ENCODE measurements at regions not wholly inside any gene's neighbourhood (a gene's known extent, or its start where the extent isn't known, plus 50 kb on each side); places are given as distances from the start of the nearest gene placed in this dataset.

DNA sequence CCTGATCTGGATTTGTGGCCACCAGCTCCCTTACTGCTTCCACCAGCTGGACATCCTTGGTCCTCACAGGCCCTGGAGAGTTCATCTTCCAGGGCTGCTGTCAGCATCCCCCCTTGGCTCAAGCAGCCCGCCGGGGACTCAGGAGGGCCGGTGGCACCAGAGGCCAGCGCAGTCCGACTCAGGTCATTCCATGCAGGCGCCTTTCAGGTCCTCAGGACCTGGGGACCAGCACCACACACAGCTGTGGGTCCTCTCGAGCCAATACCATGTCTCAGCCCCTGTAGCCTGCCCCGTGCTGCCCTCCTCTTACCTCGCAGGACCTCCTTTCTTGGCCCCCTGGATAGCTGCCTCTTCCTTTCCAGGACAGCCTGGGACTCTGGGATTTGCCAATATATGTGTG, 145.5 kb downstream of the BMS1 start:
- no peak for TF ChIP-seq CTCF (IDR thresholded peaks at IDR 0.05; ENCODE audit: poor library complexity, severe bottlenecking)
- Histone ChIP-seq H3K9me3 (ENCODE audit: severe bottlenecking) (no peaks in the 10 kb centered on the region), H3K4me1 (ENCODE audit: insufficient read depth, poor library complexity, severe bottlenecking) (no peaks in the 10 kb centered on the region), H3K27ac (ENCODE audit: poor library complexity, severe bottlenecking) (no peak overlapping the region), H3K4me3 (ENCODE audit: severe bottlenecking) (no peak overlapping the region), H3K27me3 (ENCODE audit: insufficient read depth, poor library complexity, severe bottlenecking) (peaks cover 3% of the 10 kb centered on the region), H3K36me3 (ENCODE audit: low read depth) (no peaks in the 10 kb centered on the region)
- no peak for ATAC-seq (ENCODE audit: low read depth)
- DNase-seq (ENCODE audit: low spot score), result no peak

DNA sequence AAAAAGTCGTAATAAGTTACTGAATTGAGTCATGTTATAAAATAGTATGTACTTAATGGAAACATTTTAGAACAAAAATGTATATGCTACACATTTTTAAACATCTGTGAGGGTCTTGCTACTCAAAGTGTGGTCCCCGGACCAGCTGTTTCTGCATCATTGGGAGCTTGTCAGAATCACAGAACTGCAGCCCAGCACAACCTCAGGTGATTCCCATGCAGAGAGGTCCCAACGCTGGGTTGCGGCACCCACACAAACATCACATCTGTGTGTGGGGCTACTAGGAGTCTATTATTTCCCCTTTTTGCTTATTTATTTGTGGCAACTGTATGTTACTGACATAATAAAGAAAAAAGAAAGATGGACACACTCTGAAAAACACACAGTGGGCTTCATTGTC, 146.6 kb downstream of the BMS1 start:
- Histone ChIP-seq H3K36me3 (ENCODE audit: low read depth) (no peaks in the 10 kb centered on the region), H3K27me3 (ENCODE audit: insufficient read depth, poor library complexity, severe bottlenecking) (peaks cover 14% of the 10 kb centered on the region), H3K4me1 (ENCODE audit: insufficient read depth, poor library complexity, severe bottlenecking) (no peaks in the 10 kb centered on the region), H3K4me3 (ENCODE audit: severe bottlenecking) (no peak overlapping the region), H3K9me3 (ENCODE audit: severe bottlenecking) (no peaks in the 10 kb centered on the region), H3K27ac (ENCODE audit: poor library complexity, severe bottlenecking) (no peak overlapping the region)
- DNase-seq (ENCODE audit: low spot score) (no peak), ATAC-seq (ENCODE audit: low read depth) (no peak)
- no peak for TF ChIP-seq CTCF (IDR thresholded peaks at IDR 0.05; ENCODE audit: poor library complexity, severe bottlenecking)

- ATAC-seq (ENCODE audit: low read depth) (no peak), DNase-seq (ENCODE audit: low spot score) (no peak)
- no peaks in the 10 kb centered on the region for H3K36me3 ChIP-seq (ENCODE audit: low read depth)
- H3K27ac ChIP-seq (ENCODE audit: poor library complexity, severe bottlenecking), result no peak overlapping the region
- H3K4me1 ChIP-seq (ENCODE audit: insufficient read depth, poor library complexity, severe bottlenecking), result no peaks in the 10 kb centered on the region
- no peaks in the 10 kb centered on the region for H3K9me3 ChIP-seq (ENCODE audit: severe bottlenecking)
- TF ChIP-seq CTCF (IDR thresholded peaks at IDR 0.05; ENCODE audit: poor library complexity, severe bottlenecking), result no peak
- no peak overlapping the region for H3K4me3 ChIP-seq (ENCODE audit: severe bottlenecking)
- peaks cover 14% of the 10 kb centered on the region for H3K27me3 ChIP-seq (ENCODE audit: insufficient read depth, poor library complexity, severe bottlenecking)
Measured at GRCh38 chr10:42929993-42930392, 146.9 kb upstream of the RET start.

DNA sequence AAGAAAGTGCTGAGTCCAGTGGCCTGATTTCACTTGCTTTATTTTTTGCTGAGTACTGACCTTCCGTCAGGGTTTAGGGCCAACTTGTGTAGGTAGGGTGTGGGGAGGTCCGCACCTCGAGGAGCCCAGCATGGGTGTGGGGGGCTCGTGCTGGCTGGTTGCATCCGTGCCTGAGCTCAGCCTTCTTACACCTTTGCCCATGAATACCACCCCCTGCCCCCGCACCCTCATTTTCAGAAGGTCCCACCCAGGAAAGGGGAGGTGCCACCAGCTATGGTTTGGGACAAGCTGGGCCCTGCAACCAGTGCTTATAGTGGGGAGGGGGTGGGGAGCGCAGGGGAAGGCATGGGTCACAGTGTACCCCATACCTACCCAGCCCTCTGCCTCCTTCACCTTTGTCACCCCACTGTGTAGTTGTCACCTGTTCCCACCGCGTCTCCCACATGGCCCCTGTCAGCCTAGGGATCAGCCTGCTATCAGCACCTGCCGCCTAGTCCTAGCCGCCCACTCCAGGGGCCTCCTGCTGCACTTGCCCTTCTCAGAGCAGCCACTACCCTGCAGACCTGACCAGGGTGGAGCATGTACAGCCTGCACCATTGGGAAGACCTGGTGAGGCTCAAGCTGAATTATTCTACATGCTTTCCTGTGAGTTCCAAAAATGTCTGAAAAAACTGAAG, 146.2 kb upstream of the RET start:
- ATAC-seq (ENCODE audit: low read depth), result no peak
- Histone ChIP-seq H3K9me3 (ENCODE audit: severe bottlenecking) (no peaks in the 10 kb centered on the region), H3K36me3 (ENCODE audit: low read depth) (no peaks in the 10 kb centered on the region), H3K4me3 (ENCODE audit: severe bottlenecking) (no peak overlapping the region), H3K27me3 (ENCODE audit: insufficient read depth, poor library complexity, severe bottlenecking) (peaks cover 14% of the 10 kb centered on the region), H3K4me1 (ENCODE audit: insufficient read depth, poor library complexity, severe bottlenecking) (no peaks in the 10 kb centered on the region), H3K27ac (ENCODE audit: poor library complexity, severe bottlenecking) (no peak overlapping the region)
- no peak for TF ChIP-seq CTCF (IDR thresholded peaks at IDR 0.05; ENCODE audit: poor library complexity, severe bottlenecking)
- DNase-seq (ENCODE audit: low spot score), result no peak

DNA sequence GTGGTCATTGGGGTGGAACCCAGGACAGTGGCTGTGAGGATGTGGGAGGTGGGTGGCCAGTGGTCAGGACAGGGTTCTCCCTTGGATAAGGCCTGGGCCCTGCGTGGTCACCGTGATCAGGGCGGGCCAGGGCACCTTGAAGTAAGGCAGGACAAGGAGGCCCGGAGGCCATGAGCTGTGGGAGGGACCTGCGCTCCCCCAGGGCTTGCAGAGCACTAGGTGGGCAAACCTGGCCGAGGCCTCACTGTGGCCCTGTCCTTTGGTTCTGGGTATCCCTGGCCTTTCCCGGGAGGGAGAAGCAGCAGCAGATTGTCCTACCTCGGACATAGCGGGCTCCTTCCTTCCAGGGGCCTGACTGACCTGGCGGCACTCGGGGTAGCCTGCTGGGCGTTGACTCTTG, 144.8 kb upstream of the RET start:
- Histone ChIP-seq H3K4me1 (ENCODE audit: insufficient read depth, poor library complexity, severe bottlenecking) (no peaks in the 10 kb centered on the region), H3K27me3 (ENCODE audit: insufficient read depth, poor library complexity, severe bottlenecking) (peaks cover 14% of the 10 kb centered on the region), H3K36me3 (ENCODE audit: low read depth) (no peaks in the 10 kb centered on the region), H3K27ac (ENCODE audit: poor library complexity, severe bottlenecking) (no peak overlapping the region), H3K9me3 (ENCODE audit: severe bottlenecking) (no peaks in the 10 kb centered on the region), H3K4me3 (ENCODE audit: severe bottlenecking) (no peak overlapping the region)
- ATAC-seq (ENCODE audit: low read depth) (no peak), DNase-seq (ENCODE audit: low spot score) (no peak)
- no peak for TF ChIP-seq CTCF (IDR thresholded peaks at IDR 0.05; ENCODE audit: poor library complexity, severe bottlenecking)

All from RWPE2 (cell line).